Smooth muscle cell (in vitro differentiated cells): ENCODE measurements at regions not wholly inside any gene's neighbourhood (a gene's known extent, or its start where the extent isn't known, plus 50 kb on each side); places are given as distances from the start of the nearest gene placed in this dataset.

Experiments used
- DNase-seq: peaks from one replicate; lab custom pipeline; 2025; ENCODE audit not compliant: unreplicated experiment; lab: John Stamatoyannopoulos, UW
- H2AFZ ChIP-seq: fragments of 200-600 bp; sonication (generic); 2 replicates; pipeline ENCODE4 v1.6.0; 2016; ENCODE audit warnings: antibody characterized with exemption, low read depth, mild to moderate bottlenecking
- H3F3A ChIP-seq: fragments of 200-600 bp; sonication (generic); 2 replicates; pipeline ENCODE4 v1.6.0; 2017; ENCODE audit warnings: antibody characterized with exemption, low read depth
- H3K27ac ChIP-seq: fragments of 200-600 bp; sonication (generic); 2 replicates; pipeline ENCODE4 v1.5.1; 2016; ENCODE audit warnings: low read depth, mild to moderate bottlenecking
- H3K27me3 ChIP-seq: fragments of 200-600 bp; sonication (generic); 2 replicates; pipeline ENCODE4 v1.6.1; 2016; ENCODE audit warnings: low read depth, mild to moderate bottlenecking
- H3K36me3 ChIP-seq: fragments of 200-600 bp; sonication (generic); 2 replicates; pipeline ENCODE4 v1.5.1; 2016; ENCODE audit warnings: low read depth
- H3K4me1 ChIP-seq: fragments of 200-600 bp; sonication (generic); 2 replicates; pipeline ENCODE4 v1.5.1; 2016; ENCODE audit warnings: low read depth
- H3K4me2 ChIP-seq: fragments of 200-600 bp; sonication (generic); 2 replicates; pipeline ENCODE4 v1.6.0; 2016; ENCODE audit warnings: mild to moderate bottlenecking
- H3K4me3 ChIP-seq: fragments of 200-600 bp; sonication (generic); 2 replicates; pipeline ENCODE4 v1.5.1; 2016; ENCODE audit warnings: mild to moderate bottlenecking
- H3K79me2 ChIP-seq: fragments of 200-600 bp; sonication (generic); 2 replicates; pipeline ENCODE4 v1.6.0; 2016; ENCODE audit warnings: low read depth, mild to moderate bottlenecking
- H3K9ac ChIP-seq: fragments of 200-600 bp; sonication (generic); 2 replicates; pipeline ENCODE4 v1.6.0; 2016; ENCODE audit warnings: low read depth
- H3K9me3 ChIP-seq: fragments of 200-600 bp; sonication (generic); replicated peaks from 2 replicates; pipeline ENCODE4 v1.5.1; 2016; ENCODE audit warnings: low read depth
- H4K20me1 ChIP-seq: fragments of 200-600 bp; sonication (generic); 2 replicates; pipeline ENCODE4 v1.6.0; 2016; ENCODE audit warnings: low read depth
- WGBS: methylation state at CpG from one replicate; pipeline ENCODE4 v1.1.7; 2016; ENCODE audit warnings: low lambda C conversion rate; 5-methylcytosine and 5-hydroxymethylcytosine counted together
- TF ChIP-seq, protein P1 (sequence below): fragments of 200-600 bp; sonication (generic); IDR thresholded peaks from 2 replicates; pipeline ENCODE4 v1.5.1; 2017; ENCODE audit warnings: borderline replicate concordance, mild to moderate bottlenecking, antibody characterized with exemption; ENCODE audit not compliant: insufficient read depth, poor library complexity, severe bottlenecking

DNA sequence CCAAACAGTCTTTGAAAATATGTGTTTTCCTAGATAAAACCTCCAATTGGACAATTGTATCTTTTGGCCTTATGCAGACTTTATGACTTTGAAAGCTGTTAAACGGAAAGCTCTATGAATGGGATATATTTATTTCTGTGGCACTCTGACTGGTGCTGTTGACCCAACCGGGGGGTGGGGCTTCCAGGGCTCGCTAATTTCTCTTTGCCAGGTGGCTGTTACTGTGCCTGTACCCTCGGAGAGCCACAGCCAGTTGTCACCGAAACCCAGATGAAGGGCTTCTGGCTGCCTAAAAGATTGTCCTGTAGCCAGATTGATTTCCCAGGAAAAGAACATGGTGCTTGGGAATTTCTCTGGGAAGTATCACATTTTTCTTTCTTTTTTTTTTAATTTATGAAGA, 132.7 kb upstream of the NAV2 start:
- H3K4me3 ChIP-seq = no peak overlapping the region
- H3K27ac ChIP-seq = no peak overlapping the region
- no peaks in the 10 kb centered on the region for H3K36me3 ChIP-seq
- no peaks in the 10 kb centered on the region for H3F3A ChIP-seq
- peaks cover 18% of the 10 kb centered on the region for H3K4me1 ChIP-seq
- TF ChIP-seq, protein P1, sequence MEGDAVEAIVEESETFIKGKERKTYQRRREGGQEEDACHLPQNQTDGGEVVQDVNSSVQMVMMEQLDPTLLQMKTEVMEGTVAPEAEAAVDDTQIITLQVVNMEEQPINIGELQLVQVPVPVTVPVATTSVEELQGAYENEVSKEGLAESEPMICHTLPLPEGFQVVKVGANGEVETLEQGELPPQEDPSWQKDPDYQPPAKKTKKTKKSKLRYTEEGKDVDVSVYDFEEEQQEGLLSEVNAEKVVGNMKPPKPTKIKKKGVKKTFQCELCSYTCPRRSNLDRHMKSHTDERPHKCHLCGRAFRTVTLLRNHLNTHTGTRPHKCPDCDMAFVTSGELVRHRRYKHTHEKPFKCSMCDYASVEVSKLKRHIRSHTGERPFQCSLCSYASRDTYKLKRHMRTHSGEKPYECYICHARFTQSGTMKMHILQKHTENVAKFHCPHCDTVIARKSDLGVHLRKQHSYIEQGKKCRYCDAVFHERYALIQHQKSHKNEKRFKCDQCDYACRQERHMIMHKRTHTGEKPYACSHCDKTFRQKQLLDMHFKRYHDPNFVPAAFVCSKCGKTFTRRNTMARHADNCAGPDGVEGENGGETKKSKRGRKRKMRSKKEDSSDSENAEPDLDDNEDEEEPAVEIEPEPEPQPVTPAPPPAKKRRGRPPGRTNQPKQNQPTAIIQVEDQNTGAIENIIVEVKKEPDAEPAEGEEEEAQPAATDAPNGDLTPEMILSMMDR = no peak
- no peak overlapping the region for H2AFZ ChIP-seq
- H4K20me1 ChIP-seq = no peaks in the 10 kb centered on the region
- no peak for DNase-seq
- H3K9ac ChIP-seq = no peak overlapping the region
- 95% methylated on average over 5 of the region's 5 CpGs for WGBS
- H3K27me3 ChIP-seq = no peaks in the 10 kb centered on the region
- no peaks in the 10 kb centered on the region for H3K79me2 ChIP-seq
- H3K9me3 ChIP-seq = no peaks in the 10 kb centered on the region
- no peak overlapping the region for H3K4me2 ChIP-seq

DNA sequence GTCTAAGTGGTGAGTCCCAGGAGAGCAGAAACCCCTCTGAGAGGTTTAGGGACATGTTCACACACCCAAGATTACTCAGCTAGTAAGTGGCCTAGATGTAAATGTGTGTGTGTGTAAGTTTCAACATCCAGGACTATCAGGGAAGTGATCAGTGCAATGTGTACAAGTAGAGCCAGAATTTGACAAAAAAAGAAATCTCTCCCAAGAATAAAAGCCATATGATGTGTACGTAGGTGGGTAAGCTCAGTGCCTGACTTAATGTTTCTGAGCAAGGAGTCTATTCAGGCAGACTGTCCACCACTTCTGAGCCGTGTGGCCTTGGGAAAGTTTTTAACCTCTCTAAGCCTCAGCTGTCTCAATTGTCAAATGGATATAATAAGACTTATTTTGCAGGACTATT, 133.8 kb upstream of the NAV2 start:
- Histone ChIP-seq H3F3A (no peaks in the 10 kb centered on the region), H3K27ac (peak overlapping the region; percentile 26), H3K4me2 (no peak overlapping the region), H3K9ac (no peak overlapping the region), H3K4me3 (no peak overlapping the region), H4K20me1 (no peaks in the 10 kb centered on the region), H3K9me3 (no peaks in the 10 kb centered on the region), H3K79me2 (no peaks in the 10 kb centered on the region), H3K4me1 (peaks cover 18% of the 10 kb centered on the region), H2AFZ (no peak overlapping the region), H3K27me3 (no peaks in the 10 kb centered on the region), H3K36me3 (no peaks in the 10 kb centered on the region)
- no peak for DNase-seq
- 87% methylated on average over 2 of the region's 2 CpGs for WGBS
- TF ChIP-seq, protein P1 = no peak

DNA sequence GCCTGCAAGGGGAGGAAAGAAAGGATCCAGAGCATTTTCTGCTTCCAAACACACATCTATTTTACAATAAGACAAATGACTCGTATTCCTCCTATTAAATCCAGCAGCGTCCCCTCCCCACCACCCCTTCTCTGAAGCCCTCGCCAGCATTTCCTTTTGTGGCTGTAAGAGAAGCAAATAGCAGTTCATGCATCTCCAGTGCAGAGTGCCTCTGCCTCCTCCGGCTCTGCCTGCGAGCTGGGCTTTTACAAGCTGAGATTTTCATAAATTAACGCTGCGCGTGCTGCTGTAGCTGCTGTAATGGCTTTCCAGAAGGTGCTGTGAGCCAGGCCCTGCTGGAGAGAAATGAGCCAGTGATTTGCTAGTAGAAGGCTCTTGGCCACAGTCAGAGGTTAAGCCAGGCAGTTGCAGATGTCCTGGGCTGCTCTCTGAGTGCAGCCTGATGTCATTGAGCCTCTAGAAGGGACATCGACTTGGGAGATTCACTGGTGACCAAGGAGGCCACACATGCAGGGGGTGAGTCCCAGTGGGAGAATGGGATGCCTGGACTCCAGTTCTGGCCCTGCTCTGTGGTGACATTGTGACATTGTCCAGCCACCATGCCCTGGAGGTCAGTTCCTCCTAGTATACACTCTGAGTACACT, 134.5 kb upstream of the NAV2 start:
- peak; percentile 29 for DNase-seq
- peaks cover 18% of the 10 kb centered on the region for H3K4me1 ChIP-seq
- peak overlapping the region; percentile 46 for H2AFZ ChIP-seq
- H3K27ac ChIP-seq = peak overlapping the region; percentile 26
- no peaks in the 10 kb centered on the region for H3K36me3 ChIP-seq
- 16% methylated on average over 9 of the region's 9 CpGs for WGBS
- no peaks in the 10 kb centered on the region for H4K20me1 ChIP-seq
- H3F3A ChIP-seq = no peaks in the 10 kb centered on the region
- TF ChIP-seq, protein P1 = no peak
- H3K4me2 ChIP-seq = peak overlapping the region; percentile 51
- no peaks in the 10 kb centered on the region for H3K9me3 ChIP-seq
- no peak overlapping the region for H3K9ac ChIP-seq
- no peak overlapping the region for H3K4me3 ChIP-seq
- no peaks in the 10 kb centered on the region for H3K79me2 ChIP-seq
- no peaks in the 10 kb centered on the region for H3K27me3 ChIP-seq

DNA sequence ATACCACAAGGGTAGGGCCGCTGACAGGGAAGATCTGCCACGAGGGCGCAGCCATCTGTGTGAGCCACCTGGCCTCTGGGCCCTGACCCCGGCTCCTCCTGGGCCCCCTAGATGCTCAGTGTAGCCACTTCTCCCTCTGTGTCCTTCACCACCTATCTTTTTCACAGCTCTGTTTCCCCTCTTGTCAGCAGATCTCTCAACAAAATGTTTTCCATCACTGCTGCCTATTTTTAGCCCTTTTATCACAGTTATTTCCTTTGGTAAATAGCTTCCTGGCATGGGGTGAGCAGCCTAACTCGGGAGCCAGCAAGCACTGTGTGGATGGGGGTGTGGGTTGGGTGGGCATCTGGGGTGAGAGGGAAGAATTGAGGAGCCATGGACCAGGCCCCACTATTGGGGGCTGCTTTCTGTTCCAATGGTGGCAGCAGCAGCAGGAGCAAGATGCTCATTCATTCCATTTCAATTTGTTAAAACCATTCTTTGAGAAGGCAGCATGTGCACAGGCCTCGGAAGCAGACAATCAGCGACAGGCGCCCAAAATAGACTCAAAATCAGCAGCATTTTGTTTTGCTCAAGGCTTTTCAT, 135.2 kb upstream of the NAV2 start:
- no peak overlapping the region for H3K9ac ChIP-seq
- TF ChIP-seq, protein P1 = no peak
- no peaks in the 10 kb centered on the region for H3K79me2 ChIP-seq
- H3K9me3 ChIP-seq = no peaks in the 10 kb centered on the region
- 56% methylated on average over 8 of the region's 8 CpGs for WGBS
- no peaks in the 10 kb centered on the region for H3F3A ChIP-seq
- DNase-seq = no peak
- peaks cover 18% of the 10 kb centered on the region for H3K4me1 ChIP-seq
- peak overlapping the region; percentile 26 for H3K27ac ChIP-seq
- H3K4me3 ChIP-seq = no peak overlapping the region
- H3K4me2 ChIP-seq = peak overlapping the region; percentile 51
- no peak overlapping the region for H2AFZ ChIP-seq
- no peaks in the 10 kb centered on the region for H4K20me1 ChIP-seq
- H3K36me3 ChIP-seq = no peaks in the 10 kb centered on the region
- H3K27me3 ChIP-seq = no peaks in the 10 kb centered on the region
